HAP-1 (cell line): ENCODE measurements at regions not wholly inside any gene's neighbourhood (a gene's known extent, or its start where the extent isn't known, plus 50 kb on each side); places are given as distances from the start of the nearest gene placed in this dataset.

Source experiments
- DNase-seq, 2 experiments: peaks; one replicate each; pipeline ENCODE4 v3.0.0-alpha.2; 2016 to 2020; ENCODE audit warnings: low spot score in 2 of 2
- H3K27me3 ChIP-seq: fragments of 250-450 bp; sonication (Bioruptor Pico); 2 replicates; pipeline ENCODE4 v1.5.1; 2020; ENCODE audit warnings: low read depth, mild to moderate bottlenecking, moderate library complexity
- H3K36me3 ChIP-seq: fragments of 250-450 bp; sonication (Bioruptor Pico); replicated peaks from 2 replicates; pipeline ENCODE4 v1.5.1; 2020; ENCODE audit warnings: mild to moderate bottlenecking
- H3K4me1 ChIP-seq: fragments of 250-450 bp; sonication (Bioruptor Pico); 2 replicates; pipeline ENCODE4 v1.5.1; 2020; ENCODE audit warnings: mild to moderate bottlenecking
- H3K4me3 ChIP-seq: fragments of 250-450 bp; sonication (Bioruptor Pico); 2 replicates; pipeline ENCODE4 v1.5.1; 2020; ENCODE audit warnings: mild to moderate bottlenecking, moderate library complexity
- H3K9me3 ChIP-seq: fragments of 250-450 bp; sonication (Bioruptor Pico); 2 replicates; pipeline ENCODE4 v1.5.1; 2020; ENCODE audit warnings: mild to moderate bottlenecking, moderate library complexity
- in situ Hi-C: fragments of 300-500 bp; cut with MboI; formaldehyde crosslinking; loops from 3 replicates; pipeline ENCODE4 v1.14.3; 2020; ENCODE audit warnings: low sequenced_read_pairs, inconsistent platforms, mixed read lengths

DNA sequence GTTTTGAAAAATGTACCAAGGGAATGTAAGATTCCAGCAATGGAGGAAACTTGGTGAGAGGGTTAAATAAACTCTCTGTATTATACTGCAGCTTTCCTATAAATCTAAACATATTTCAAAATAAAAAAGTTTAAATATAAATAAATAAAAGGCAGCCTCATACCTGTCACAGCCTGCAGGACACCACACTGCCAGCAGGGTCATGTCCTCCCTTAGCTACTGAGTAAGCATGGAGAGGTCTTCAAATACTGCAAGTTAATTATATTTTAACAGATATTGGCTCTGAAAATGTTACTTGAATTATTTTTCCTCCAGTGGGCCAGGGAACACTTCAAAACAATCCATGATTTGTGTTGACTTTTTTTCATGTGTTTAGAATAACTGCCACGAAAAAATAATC, 852.8 kb upstream of the PCDH7 start:
- DNase-seq: no peak
- Histone ChIP-seq H3K36me3 (no peaks in the 10 kb centered on the region), H3K27me3 (no peaks in the 10 kb centered on the region), H3K9me3 (no peaks in the 10 kb centered on the region), H3K4me1 (no peaks in the 10 kb centered on the region), H3K4me3 (no peak overlapping the region)
- in situ Hi-C loops: no loop called here

DNA sequence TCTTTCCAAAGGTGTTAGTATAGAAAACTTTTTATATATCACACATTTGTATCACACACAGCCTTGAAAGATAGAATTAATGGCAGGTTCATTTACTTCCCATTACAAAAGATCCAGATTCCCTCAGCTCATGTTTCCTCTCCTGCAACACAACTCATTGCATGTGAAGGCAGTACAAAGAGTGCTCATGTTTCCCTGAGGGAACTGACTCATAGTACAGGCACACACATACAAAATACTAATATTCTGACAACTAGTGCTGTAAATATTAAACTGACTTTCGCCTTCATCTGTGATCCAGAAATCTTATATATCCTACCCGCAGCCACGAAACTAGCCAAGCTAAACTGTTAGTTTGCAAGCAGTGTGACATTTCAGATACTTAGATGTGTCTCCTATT, 819.8 kb upstream of the PCDH7 start:
- Histone ChIP-seq H3K36me3 (no peaks in the 10 kb centered on the region), H3K27me3 (no peaks in the 10 kb centered on the region), H3K9me3 (no peaks in the 10 kb centered on the region), H3K4me1 (no peaks in the 10 kb centered on the region), H3K4me3 (no peak overlapping the region)
- DNase-seq: no peak
- in situ Hi-C loops: no loop called here

DNA sequence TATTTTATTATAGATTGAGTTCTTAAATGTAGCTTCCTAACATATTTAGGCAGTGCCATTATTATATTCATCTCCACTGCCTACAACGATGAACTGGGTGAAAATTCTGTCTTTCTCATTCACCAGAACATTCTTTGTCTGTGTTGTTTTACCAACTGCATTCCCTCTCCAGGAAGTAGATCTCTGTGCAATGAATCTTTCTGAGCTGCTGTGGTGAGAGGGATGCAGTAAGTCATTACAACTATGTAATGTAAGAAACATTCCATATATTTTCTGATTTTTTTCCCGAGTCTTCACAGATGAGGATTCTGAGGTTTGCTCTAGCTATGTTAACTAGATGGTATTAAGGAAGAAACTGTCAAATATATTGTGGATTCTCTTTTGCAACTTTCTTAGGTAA, 811.9 kb upstream of the PCDH7 start:
- Histone ChIP-seq H3K4me3 (no peak overlapping the region), H3K9me3 (no peaks in the 10 kb centered on the region), H3K4me1 (no peaks in the 10 kb centered on the region), H3K36me3 (no peaks in the 10 kb centered on the region), H3K27me3 (no peaks in the 10 kb centered on the region)
- in situ Hi-C loops: no loop called here
- DNase-seq: no peak

DNA sequence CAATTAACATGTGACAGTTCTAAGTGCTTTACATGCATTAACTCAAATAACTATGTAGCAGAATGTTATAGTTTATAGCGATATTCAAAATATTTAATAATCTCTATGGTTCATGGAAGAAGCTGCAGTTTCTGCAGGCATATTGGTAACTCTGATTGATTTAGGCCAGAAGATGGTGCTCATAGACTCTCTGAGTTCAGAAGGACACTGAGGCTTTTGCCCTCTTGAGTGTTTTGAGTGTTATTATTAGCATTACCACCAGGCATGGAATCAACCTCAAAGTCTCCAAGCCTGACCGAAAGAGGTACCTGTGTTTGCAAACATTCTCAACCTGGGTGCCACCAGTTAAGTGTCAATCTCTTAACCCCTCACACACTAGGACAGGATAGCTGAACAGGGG, 792.3 kb upstream of the PCDH7 start:
- in situ Hi-C loops: no loop called here
- H3K9me3 ChIP-seq: no peaks in the 10 kb centered on the region
- no peaks in the 10 kb centered on the region for H3K4me1 ChIP-seq
- no peak for DNase-seq
- H3K27me3 ChIP-seq: no peaks in the 10 kb centered on the region
- H3K4me3 ChIP-seq: no peak overlapping the region
- no peaks in the 10 kb centered on the region for H3K36me3 ChIP-seq

DNA sequence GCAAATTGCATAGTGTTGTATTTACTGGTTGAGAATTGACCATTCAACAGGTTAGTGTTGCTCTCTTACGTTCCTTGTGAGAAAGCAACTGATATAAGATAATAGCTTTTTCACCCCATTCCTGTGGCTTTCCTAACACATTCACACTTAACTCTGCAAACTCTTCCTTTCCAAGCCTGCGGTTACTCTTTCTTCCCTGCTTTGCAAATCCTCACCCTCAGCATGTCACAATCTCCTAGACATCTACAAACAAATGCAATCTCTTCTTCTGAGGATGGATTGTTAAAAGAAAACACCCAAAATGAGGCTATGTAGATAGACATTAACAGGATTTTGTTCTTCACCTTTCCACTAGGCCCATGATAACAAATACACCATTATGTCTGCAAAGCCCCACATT, 771.7 kb upstream of the PCDH7 start:
- Histone ChIP-seq H3K36me3 (no peaks in the 10 kb centered on the region), H3K4me3 (no peak overlapping the region), H3K27me3 (no peaks in the 10 kb centered on the region), H3K9me3 (no peaks in the 10 kb centered on the region), H3K4me1 (no peaks in the 10 kb centered on the region)
- in situ Hi-C loops: no loop called here
- peak in 1 of 2 experiments; percentile 49 for DNase-seq

DNA sequence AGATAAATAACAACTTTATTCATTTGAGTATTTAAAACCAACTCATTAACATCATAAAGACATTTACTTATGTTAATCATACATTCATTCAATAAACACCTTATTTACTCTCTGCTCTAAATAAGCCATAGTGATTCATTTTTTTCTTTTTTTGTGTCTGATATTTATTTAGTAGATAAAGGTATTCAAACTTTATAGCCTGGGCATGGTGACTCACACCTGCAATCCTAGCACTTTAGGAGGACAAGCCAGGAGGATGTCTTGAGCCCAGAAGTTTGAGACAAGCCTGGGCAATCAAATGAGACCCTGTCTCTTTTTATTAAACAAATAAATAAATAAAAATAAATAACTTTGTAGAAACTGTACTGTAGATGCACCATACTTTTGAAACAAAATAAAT, 771.3 kb upstream of the PCDH7 start:
- no peaks in the 10 kb centered on the region for H3K4me1 ChIP-seq
- in situ Hi-C loops: no loop called here
- no peaks in the 10 kb centered on the region for H3K9me3 ChIP-seq
- DNase-seq: no peak
- H3K36me3 ChIP-seq: no peaks in the 10 kb centered on the region
- no peak overlapping the region for H3K4me3 ChIP-seq
- no peaks in the 10 kb centered on the region for H3K27me3 ChIP-seq

DNA sequence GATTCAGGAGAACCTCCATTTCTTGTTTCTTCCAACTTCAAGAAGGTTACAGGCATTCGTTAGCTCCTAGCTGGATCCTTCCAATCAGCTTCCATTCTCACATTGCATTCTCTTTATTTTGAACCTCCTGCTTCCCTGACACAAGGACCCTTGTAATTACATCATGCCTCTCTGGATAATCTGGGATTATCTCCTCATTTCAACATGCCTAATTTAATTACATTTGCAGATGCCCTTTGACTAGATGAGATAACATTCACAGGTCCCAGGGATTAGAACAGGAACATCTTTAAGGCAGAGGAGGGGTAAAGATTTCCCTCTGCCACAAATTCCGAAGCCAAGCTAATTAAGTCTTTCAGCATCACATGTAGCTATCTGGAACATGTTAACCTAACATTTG, 753.8 kb upstream of the PCDH7 start:
- no peak for DNase-seq

DNA sequence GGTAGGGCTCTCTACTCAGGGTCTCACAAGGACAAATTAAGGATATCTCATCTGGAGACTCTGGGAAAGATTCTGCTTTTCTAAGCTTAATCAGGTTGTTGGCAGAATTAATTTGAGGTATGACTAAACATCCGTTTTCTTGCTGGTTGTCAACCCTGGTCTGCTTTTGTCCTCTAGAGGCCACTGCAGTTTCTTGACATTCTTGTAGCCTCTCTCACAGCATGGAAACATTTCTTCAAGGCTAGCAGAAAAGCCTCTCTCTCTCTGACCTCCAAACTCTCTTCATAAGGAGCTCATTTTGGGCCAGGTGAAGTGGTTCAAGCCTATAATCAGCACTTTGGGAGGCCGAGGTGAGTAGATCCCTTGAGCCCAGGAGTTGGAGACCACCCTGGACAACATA, 749.5 kb upstream of the PCDH7 start:
- Histone ChIP-seq H3K4me3 (no peak overlapping the region), H3K36me3 (no peaks in the 10 kb centered on the region), H3K9me3 (no peaks in the 10 kb centered on the region), H3K27me3 (no peaks in the 10 kb centered on the region), H3K4me1 (no peaks in the 10 kb centered on the region)
- no peak for DNase-seq
- in situ Hi-C loops: no loop called here

More for the DNA sequence above, 753.8 kb upstream of the PCDH7 start:
- Histone ChIP-seq H3K36me3 (no peaks in the 10 kb centered on the region), H3K4me1 (no peaks in the 10 kb centered on the region), H3K27me3 (no peaks in the 10 kb centered on the region), H3K4me3 (no peak overlapping the region), H3K9me3 (no peaks in the 10 kb centered on the region)
- in situ Hi-C loops: no loop called here

DNA sequence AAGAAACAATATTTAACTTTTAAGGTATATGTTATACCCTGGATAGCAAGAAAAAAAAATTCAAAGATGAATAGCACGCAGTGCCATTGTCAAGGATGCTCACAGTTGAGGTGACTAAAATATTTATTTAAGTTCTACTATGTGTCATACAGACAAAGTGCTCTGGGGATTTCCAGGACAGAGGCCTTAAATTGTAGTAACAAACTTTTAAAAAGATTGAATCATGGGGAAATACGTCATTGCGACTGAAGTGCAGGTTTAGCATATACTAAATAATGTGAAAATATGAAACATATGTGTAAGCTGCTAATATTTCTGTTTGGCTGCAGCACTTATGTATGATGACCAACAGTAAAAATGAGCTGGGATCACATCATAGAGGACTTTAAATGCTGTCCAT, 748.0 kb upstream of the PCDH7 start:
- in situ Hi-C loops: no loop called here

DNA sequence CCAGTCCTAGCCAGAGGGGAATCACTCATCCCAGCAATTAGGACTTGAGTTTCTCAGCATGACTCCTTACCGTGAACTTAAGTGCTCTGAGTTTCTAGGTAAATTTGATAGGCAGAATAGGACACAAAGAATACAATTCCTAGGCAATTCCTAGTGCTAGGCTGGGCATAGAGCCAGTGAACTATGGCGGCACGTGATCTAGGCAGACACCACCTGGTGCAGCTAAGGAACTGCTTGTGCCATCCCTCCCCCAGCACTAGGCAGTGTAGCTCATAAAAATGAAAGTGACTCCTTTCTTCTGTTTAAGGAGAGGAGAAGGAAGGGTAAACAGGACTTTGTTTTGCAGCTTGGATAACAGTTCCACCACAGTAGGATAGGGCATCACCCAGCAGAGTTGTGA, 736.3 kb upstream of the PCDH7 start:
- H3K27me3 ChIP-seq: no peaks in the 10 kb centered on the region

More for the DNA sequence above, 748.0 kb upstream of the PCDH7 start:
- Histone ChIP-seq H3K36me3 (no peaks in the 10 kb centered on the region), H3K27me3 (no peaks in the 10 kb centered on the region), H3K4me3 (no peak overlapping the region), H3K4me1 (no peaks in the 10 kb centered on the region), H3K9me3 (no peaks in the 10 kb centered on the region)
- DNase-seq: no peak

DNA sequence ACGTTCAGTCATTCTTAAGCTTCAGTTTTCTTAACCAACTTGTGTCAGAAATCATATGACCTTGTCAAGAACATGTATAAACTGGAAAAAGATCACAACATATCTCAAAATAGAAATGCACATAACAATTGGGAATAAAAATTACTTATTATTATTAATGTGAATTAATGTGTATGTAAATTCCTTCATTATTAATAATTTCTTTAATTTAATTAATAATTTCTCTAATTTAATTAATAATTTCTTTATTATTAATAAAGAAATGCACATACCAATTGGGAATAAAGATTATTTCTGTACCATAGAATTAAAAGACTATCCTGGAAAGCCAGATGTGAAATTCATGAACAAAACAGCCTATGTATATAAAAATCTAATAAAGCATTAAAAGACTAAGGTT, 718.5 kb upstream of the PCDH7 start:
- in situ Hi-C loops: no loop called here
- Histone ChIP-seq H3K36me3 (no peaks in the 10 kb centered on the region), H3K9me3 (no peaks in the 10 kb centered on the region), H3K4me3 (no peak overlapping the region), H3K4me1 (no peaks in the 10 kb centered on the region), H3K27me3 (no peaks in the 10 kb centered on the region)
- DNase-seq: no peak

More for the DNA sequence above, 736.3 kb upstream of the PCDH7 start:
- H3K36me3 ChIP-seq: no peaks in the 10 kb centered on the region
- in situ Hi-C loops: no loop called here
- H3K9me3 ChIP-seq: no peaks in the 10 kb centered on the region
- H3K4me1 ChIP-seq: no peaks in the 10 kb centered on the region
- H3K4me3 ChIP-seq: no peak overlapping the region
- DNase-seq: no peak

DNA sequence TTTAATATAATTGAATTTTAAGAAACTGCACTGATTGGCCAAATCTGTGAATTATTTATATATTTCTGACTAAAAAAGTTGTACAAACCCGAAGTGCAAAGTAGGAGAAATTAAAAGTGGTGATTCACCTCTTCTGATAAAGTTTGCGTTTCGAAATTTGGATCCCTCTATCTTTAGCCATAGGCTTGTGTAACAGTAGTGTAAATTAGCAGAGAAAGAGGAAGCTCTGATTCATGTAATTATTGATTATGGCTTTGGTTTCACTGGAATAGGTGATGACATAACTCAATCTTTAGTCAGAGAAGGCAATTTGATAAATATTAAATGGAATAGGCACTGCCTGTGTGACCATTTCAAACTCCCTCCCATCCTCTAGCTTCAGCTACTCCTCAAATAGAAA, 717.8 kb upstream of the PCDH7 start:
- Histone ChIP-seq H3K4me1 (no peaks in the 10 kb centered on the region), H3K27me3 (no peaks in the 10 kb centered on the region), H3K4me3 (no peak overlapping the region), H3K36me3 (no peaks in the 10 kb centered on the region), H3K9me3 (no peaks in the 10 kb centered on the region)
- in situ Hi-C loops: no loop called here
- no peak for DNase-seq

DNA sequence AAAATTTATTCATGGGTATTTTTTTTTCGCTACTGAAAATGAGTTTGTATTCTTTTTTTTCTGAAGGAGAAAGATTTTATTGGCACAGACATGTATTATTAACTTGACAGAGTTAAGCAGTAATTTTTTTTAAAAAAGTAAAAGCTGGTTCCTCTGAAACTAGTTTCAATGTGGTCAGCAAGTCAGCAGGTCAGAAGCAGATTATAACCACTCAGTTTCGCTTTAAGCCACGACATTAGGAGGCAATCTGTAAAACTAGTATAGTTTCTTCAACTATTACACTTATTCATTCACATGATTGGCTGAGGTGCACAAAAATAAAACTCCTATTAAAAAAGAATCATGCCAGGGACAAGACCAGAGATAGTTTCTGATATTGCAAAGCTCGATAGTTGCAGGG, 714.2 kb upstream of the PCDH7 start:
- in situ Hi-C loops: no loop called here
- H3K27me3 ChIP-seq: no peaks in the 10 kb centered on the region
- no peaks in the 10 kb centered on the region for H3K36me3 ChIP-seq
- DNase-seq: no peak
- H3K4me1 ChIP-seq: no peaks in the 10 kb centered on the region
- H3K9me3 ChIP-seq: no peaks in the 10 kb centered on the region
- no peak overlapping the region for H3K4me3 ChIP-seq

DNA sequence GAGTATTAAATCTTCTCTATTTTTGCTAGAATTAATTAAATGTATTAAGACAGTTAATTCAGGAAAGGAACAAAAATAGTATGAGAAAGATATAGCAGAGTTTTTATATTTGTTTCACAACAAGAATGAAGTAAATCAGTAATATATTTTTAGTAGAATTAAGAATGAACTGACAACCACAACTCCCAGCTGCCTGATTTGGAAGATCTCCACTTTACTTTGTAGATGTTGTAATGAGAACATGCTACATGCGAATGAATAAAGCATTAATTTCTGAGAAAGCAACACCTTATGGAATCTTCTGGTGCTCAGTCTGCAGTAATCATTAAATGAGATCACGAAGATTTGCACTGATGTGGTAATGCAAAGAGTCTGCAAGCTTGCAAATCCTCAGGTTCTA, 695.6 kb upstream of the PCDH7 start:
- Histone ChIP-seq H3K27me3 (no peaks in the 10 kb centered on the region), H3K36me3 (no peaks in the 10 kb centered on the region), H3K9me3 (no peaks in the 10 kb centered on the region), H3K4me1 (no peaks in the 10 kb centered on the region), H3K4me3 (no peak overlapping the region)
- DNase-seq: no peak
- in situ Hi-C loops: no loop called here

DNA sequence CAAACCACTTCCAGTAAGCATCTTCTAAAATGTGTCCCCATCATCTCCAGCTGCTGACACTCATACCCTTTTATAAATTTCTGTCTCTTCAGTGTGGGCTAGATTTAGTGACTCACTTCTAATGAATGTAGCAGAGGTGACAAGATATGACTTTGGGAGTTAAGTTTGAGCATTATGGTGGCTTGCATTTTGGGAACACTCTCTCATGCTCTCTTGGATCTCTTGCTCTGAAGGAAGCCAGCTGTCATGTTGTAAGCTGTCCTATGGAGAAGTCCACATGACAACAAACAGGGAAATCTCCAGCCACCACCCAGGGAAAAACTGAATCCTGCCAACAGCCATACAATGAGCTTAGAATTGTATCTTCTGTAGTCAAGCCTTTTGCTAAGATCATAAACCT, 691.3 kb upstream of the PCDH7 start:
- Histone ChIP-seq H3K4me1 (no peaks in the 10 kb centered on the region), H3K9me3 (no peaks in the 10 kb centered on the region), H3K4me3 (no peak overlapping the region), H3K27me3 (no peaks in the 10 kb centered on the region), H3K36me3 (no peaks in the 10 kb centered on the region)
- DNase-seq: no peak
- in situ Hi-C loops: no loop called here
